CD14-positive monocyte (primary cell): ENCODE measurements at regions not wholly inside any gene's neighbourhood (a gene's known extent, or its start where the extent isn't known, plus 50 kb on each side); places are given as distances from the start of the nearest gene placed in this dataset.

Experiments used
- DNase-seq, 3 donors: peaks; one replicate each; pipeline ENCODE4 v3.0.0-alpha.2; 2011 to 2022
- H2AFZ ChIP-seq: 2 replicates; pipeline ENCODE4 v1.6.0; 2012; ENCODE audit warnings: mild to moderate bottlenecking, low read depth, low read length, inconsistent platforms; ENCODE audit not compliant: insufficient read depth, poor library complexity, severe bottlenecking
- H3K27ac ChIP-seq, 2 donors: 1 replicate in 1 of 2; 2 replicates in 1 of 2; pipeline ENCODE4 v1.5.1; 2012 to 2013; ENCODE audit warnings: low read length in 2 of 2, control low read depth in 1 of 2, inconsistent platforms in 1 of 2, low read depth in 1 of 2, mild to moderate bottlenecking in 1 of 2
- H3K27me3 ChIP-seq, 2 donors: one replicate each; pipeline versions ENCODE4 v1.6.0 to v1.6.1; 2011 to 2013; ENCODE audit warnings: low read length in 2 of 2; ENCODE audit not compliant: control insufficient read depth in 2 of 2, insufficient read depth in 2 of 2
- H3K36me3 ChIP-seq, 2 donors: replicated peaks in 1 of 2; 1 replicate in 1 of 2; 2 replicates in 1 of 2; pipeline versions ENCODE4 v1.5.1 to v1.6.1; 2012 to 2013; ENCODE audit warnings: low read length in 2 of 2, control low read depth in 1 of 2, inconsistent platforms in 1 of 2, mild to moderate bottlenecking in 1 of 2; ENCODE audit not compliant: insufficient read depth in 2 of 2, control insufficient read depth in 1 of 2
- H3K4me1 ChIP-seq, 2 donors: 1 replicate in 1 of 2; 2 replicates in 1 of 2; pipeline versions ENCODE4 v1.5.1 to v1.6.1; 2012 to 2013; ENCODE audit warnings: low read length in 2 of 2, control low read depth in 1 of 2, inconsistent platforms in 1 of 2, mild to moderate bottlenecking in 1 of 2, moderate library complexity in 1 of 2; ENCODE audit not compliant: insufficient read depth in 2 of 2, control insufficient read depth in 1 of 2
- H3K4me2 ChIP-seq: replicated peaks from 2 replicates; pipeline ENCODE3; 2012; ENCODE audit warnings: low read length, moderate library complexity, mild to moderate bottlenecking; ENCODE audit not compliant: poor library complexity, severe bottlenecking; ENCODE audit errors: extremely low read depth
- H3K4me3 ChIP-seq, 3 experiments: fragments of 200-600 bp in 1 of 3; sonication (generic) in 1 of 3; replicated peaks in 1 of 3; 1 replicate in 2 of 3; 2 replicates in 1 of 3; pipeline ENCODE4 v1.5.1; 2011 to 2013; ENCODE audit warnings: low read length in 3 of 3, mild to moderate bottlenecking in 3 of 3, control low read depth in 2 of 3, low read depth in 2 of 3, inconsistent platforms in 1 of 3, moderate library complexity in 1 of 3
- H3K79me2 ChIP-seq: 2 replicates; pipeline ENCODE4 v1.6.0; 2012; ENCODE audit warnings: mild to moderate bottlenecking, control low read depth, inconsistent platforms, low read length, moderate library complexity; ENCODE audit not compliant: insufficient read depth
- H3K9ac ChIP-seq: 2 replicates; pipeline ENCODE4 v1.6.0; 2017; ENCODE audit warnings: low read length, mild to moderate bottlenecking; ENCODE audit not compliant: insufficient read depth, poor library complexity, severe bottlenecking
- H3K9me3 ChIP-seq, 2 donors: replicated peaks in 1 of 2; 1 replicate in 1 of 2; 2 replicates in 1 of 2; pipeline versions ENCODE4 v1.5.1 to v1.6.1; 2012 to 2013; ENCODE audit warnings: low read length in 2 of 2, control low read depth in 1 of 2; ENCODE audit not compliant: control insufficient read depth in 1 of 2, insufficient read depth in 1 of 2
- H4K20me1 ChIP-seq: 2 replicates; pipeline ENCODE4 v1.6.0; 2012; ENCODE audit warnings: mild to moderate bottlenecking, low read length, control low read depth, moderate library complexity; ENCODE audit not compliant: insufficient read depth
- H3K27ac Mint-ChIP-seq, 7 donors: one replicate each; pipeline ENCODE4 v1.8.0; 2020; ENCODE audit warnings: mild to moderate bottlenecking in 7 of 7, mixed read lengths in 7 of 7, moderate library complexity in 6 of 7, inconsistent platforms in 2 of 7
- H3K27me3 Mint-ChIP-seq, 3 donors: one replicate each; pipeline ENCODE4 v1.8.0; 2021 to 2022; ENCODE audit warnings: low read depth in 3 of 3, mild to moderate bottlenecking in 3 of 3, mixed read lengths in 3 of 3, moderate library complexity in 3 of 3, inconsistent platforms in 1 of 3
- H3K36me3 Mint-ChIP-seq, 2 donors: one replicate each; pipeline ENCODE4 v1.8.0; 2020; ENCODE audit warnings: mixed read lengths in 2 of 2, inconsistent platforms in 1 of 2, mild to moderate bottlenecking in 1 of 2
- H3K4me1 Mint-ChIP-seq: one replicate; pipeline ENCODE4 v1.8.0; 2020; ENCODE audit warnings: mild to moderate bottlenecking, mixed read lengths
- H3K4me3 Mint-ChIP-seq, 2 donors: one replicate each; pipeline ENCODE4 v1.8.0; 2020; ENCODE audit warnings: mild to moderate bottlenecking in 2 of 2, mixed read lengths in 2 of 2, moderate library complexity in 1 of 2
- H3K9me3 Mint-ChIP-seq, 7 donors: one replicate each; pipeline ENCODE4 v1.8.0; 2020 to 2022; ENCODE audit warnings: mixed read lengths in 7 of 7, mild to moderate bottlenecking in 6 of 7, moderate library complexity in 6 of 7, inconsistent platforms in 2 of 7
- CTCF ChIP-seq: fragments of 200-600 bp; IDR thresholded peaks from one replicate; pipeline ENCODE4 v1.8.0; 2022; ENCODE audit warnings: antibody characterized with exemption, mild to moderate bottlenecking
- WGBS: methylation state at CpG from one replicate; pipeline ENCODE4 v1.1.5; 2013; ENCODE audit warnings: missing lambda C conversion rate; ENCODE audit not compliant: insufficient coverage; 5-methylcytosine and 5-hydroxymethylcytosine counted together
- intact Hi-C, 2 donors: fragments of 100-400 bp; cut with micrococcal nuclease; formaldehyde crosslinking; loops; one replicate each; pipeline versions ENCODE4 v1.15.0 to v1.15.1; 2023

GRCh38 chr3:80580146-80580545 lies 812.3 kb upstream of the ROBO1 start:
- H3K4me3 ChIP-seq, result no peak overlapping the region
- no peak overlapping the region for H2AFZ ChIP-seq
- H4K20me1 ChIP-seq, result no peaks in the 10 kb centered on the region
- no peak overlapping the region for H3K9ac ChIP-seq
- H3K4me2 ChIP-seq, result no peak overlapping the region
- TF ChIP-seq CTCF, result no peak
- H3K9me3 Mint-ChIP-seq, result peaks cover 0 to 2% (median 0%) of the 10 kb centered on the region in 7 donors
- H3K4me1 Mint-ChIP-seq, result no peaks in the 10 kb centered on the region
- no peak for DNase-seq
- H3K79me2 ChIP-seq, result no peaks in the 10 kb centered on the region
- no peak overlapping the region for H3K27ac Mint-ChIP-seq
- intact Hi-C loops, result no loop called here
- no peak overlapping the region for H3K4me3 Mint-ChIP-seq
- H3K36me3 ChIP-seq, result no peaks in the 10 kb centered on the region
- no peaks in the 10 kb centered on the region for H3K36me3 Mint-ChIP-seq
- no peaks in the 10 kb centered on the region for H3K4me1 ChIP-seq
- no peaks in the 10 kb centered on the region for H3K9me3 ChIP-seq
- no peaks in the 10 kb centered on the region for H3K27me3 ChIP-seq
- no peaks in the 10 kb centered on the region for H3K27me3 Mint-ChIP-seq
- WGBS, result no CpG with 5 or more reads among the region's 2 CpGs
- H3K27ac ChIP-seq, result no peak overlapping the region

DNA sequence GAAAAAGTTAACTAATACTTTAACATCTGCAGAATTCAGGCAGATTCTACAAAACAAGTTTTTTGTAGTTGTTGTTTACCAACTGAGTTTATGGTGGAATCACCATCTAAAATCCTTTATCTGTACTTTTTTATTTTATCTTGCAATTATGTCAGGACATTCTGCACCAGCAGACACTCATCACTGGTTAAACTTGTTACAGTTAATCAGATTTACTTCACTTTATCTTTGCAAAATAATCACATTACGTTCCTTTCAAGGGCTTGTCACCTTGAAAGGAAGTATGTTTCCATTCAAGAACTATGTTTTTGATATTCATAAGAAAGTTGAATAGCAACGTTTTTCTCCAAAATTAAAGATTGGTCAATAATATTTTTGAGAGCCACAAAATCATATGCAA lies 796.6 kb upstream of the ROBO1 start:
- Histone ChIP-seq H3K4me2 (no peak overlapping the region), H2AFZ (no peak overlapping the region), H4K20me1 (no peaks in the 10 kb centered on the region), H3K4me3 (no peak overlapping the region), H3K27me3 (no peaks in the 10 kb centered on the region), H3K27ac (no peak overlapping the region), H3K79me2 (no peaks in the 10 kb centered on the region), H3K4me1 (no peaks in the 10 kb centered on the region), H3K9ac (no peak overlapping the region), H3K36me3 (no peaks in the 10 kb centered on the region), H3K9me3 (peaks cover 0 to 4% of the 10 kb centered on the region in 2 donors)
- Mint-ChIP-seq H3K4me3 (no peak overlapping the region), H3K4me1 (no peaks in the 10 kb centered on the region), H3K36me3 (no peaks in the 10 kb centered on the region), H3K27me3 (no peaks in the 10 kb centered on the region), H3K9me3 (peaks cover 0 to 1% (median 0%) of the 10 kb centered on the region in 7 donors), H3K27ac (no peak overlapping the region)
- intact Hi-C loops, result no loop called here
- no peak for DNase-seq
- no peak for TF ChIP-seq CTCF
- no CpG with 5 or more reads among the region's 2 CpGs for WGBS
